ENCODE measurements at regions not wholly inside any gene's neighbourhood (a gene's known extent, or its start where the extent isn't known, plus 50 kb on each side); places are given as distances from the start of the nearest gene placed in this dataset.
"Not testable (repeated sequence)": the region's sequence is repeated elsewhere in the genome, so short reads cannot be mapped to it uniquely, and the experiment has no call there.

DNA sequence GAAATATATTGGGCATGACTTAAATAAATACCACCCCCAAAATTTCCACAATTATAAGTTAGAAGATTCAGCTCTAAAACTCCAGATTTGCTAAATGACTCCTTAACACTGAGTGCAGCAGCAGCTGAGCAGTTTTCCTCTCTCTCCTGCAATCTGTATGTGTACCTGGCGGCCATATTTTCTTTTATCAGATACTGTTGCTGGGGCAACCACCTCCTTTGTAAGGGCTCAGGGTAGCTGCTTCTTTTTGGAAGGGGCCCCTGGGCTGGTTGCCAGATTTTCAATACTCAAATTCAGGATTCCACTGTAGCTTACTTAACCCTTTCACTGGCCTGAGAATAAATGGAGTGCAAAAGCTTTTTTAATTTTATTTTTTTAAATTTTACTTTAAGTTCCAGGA lies 197.0 kb downstream of the TAF11L14 start:
- no peak for DNase-seq

DNA sequence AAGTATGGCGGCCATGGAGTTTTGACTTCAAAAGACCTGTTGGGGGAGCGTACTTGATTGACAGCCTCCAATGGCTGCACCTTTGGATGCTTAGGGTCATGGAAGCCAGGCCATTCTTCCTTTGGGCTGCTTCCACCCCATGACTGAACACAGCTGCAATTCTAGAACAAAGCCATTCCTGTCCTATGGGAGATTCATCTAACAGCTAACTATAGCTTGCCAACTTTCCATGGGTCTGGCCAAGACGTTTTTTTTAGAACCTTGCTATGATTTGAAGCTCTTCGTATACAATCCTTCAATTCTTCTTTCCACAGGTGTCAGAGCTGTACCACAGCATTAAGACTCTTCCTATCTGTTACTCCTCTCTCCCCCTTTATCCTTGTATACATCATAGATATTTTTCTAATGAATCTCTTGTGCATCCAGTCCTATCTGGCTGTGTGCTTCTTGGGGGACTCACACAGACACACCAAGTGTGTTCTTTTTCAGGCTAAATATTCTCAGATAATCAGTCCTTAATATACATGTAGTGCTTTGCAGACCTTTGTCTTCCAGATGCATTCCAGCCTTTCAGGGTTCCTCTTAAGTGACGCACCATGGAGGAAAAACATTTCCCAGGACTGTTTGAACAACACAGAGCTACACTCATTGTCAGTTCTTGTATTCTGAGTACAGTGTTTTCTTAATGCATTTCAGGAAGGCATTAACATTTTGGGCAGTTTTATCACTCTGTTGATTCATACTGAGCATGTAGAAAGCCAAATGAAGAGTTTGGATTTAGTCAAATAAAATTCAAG lies 198.9 kb downstream of the TAF11L14 start:
- DNase-seq, result no peak

DNA sequence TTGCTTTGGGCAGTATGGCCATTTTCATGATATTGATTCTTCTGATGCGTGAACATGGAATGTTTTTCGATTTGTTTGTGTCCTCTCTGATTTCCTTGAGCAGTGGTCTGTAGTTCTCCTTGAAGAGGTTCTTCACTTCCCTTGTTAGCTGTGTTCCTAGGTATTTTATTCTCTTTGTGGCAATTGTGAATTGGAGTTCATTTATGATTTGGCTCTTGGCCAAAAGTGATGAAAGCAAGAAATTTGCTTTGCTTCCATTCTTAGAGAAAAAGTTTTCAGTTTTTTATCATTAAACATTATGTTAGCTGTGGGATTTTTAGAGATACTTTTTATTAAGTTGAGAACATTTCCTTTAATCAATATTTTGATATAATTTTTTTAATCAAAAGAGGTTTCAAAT lies 203.5 kb downstream of the TAF11L14 start:
- DNase-seq, result no peak

DNA sequence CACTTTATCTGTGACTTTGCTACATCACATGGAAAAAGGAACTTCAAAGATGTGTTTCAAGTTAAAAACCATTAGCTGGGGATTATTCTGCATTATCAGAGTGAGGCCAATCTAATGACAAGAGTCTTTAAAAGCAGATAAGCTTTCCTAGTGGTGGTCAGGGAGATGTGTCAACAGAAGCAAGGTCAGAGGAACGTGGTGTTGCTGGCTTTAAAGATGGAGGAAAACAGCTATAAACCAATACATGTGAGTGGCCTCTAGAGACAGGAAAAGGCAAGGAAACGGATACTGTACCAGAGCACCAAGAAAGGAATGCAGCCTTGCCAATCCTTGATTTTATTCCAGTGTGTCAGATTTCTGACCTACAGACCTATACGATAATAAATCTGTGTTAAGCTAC lies 204.2 kb downstream of the TAF11L14 start:
- no peak for DNase-seq

DNA sequence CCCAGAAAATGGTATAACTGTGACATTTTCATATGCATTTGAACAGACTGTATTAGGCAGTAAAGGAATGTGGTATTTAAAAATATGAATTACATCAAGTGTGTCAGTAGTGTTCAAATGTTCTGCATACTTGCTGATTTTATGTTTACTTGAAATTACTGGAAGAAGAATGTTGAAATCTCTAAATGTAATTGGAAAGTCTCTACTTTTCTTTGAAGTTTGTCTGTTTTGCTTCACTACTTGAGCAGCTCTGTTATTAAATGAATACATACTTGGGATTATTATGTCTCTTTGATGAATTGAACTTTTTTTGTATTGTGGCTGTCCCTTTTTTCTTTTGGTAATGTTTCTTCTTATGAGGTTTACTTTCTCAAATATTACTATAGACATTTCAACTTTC lies 205.6 kb downstream of the TAF11L14 start:
- no peak for DNase-seq

DNA sequence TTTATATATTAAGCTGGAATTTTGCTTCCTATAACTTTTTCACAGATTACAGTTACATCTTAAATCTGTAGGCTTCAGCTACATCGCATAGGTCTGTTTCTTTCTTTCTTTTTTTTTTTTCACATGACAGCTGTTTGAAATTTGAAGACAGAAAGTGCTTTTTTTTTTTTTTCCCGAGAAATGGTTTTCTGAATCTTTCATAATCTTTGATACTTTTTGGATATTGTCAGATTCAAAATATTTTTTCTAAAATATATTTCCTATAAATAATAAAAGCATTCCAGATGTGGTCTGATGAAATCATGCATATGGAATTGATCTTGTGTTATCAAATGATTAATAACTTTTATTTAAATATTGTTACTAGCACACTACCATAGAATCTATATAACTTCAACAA lies 212.2 kb downstream of the TAF11L14 start:
- DNase-seq, result no peak

DNA sequence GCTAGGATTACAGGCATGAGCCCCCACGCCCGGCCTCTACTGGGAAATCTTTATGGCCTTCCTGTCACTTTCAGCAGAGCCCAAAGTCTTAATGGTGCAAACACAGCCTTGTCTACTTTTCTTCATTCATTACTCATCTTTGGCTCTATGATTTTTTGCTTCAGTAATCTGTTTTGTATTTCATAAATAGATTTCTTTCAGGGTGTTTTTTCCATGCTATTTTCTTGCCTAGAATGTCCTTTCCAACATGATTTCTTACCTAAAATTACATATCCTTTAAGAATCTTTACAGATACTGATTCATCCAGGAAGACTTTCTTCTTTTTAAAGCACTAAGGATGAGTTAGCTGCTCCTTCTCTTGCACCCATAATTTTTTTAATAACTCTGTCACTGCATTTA lies 213.0 kb downstream of the TAF11L14 start:
- DNase-seq, result no peak

DNA sequence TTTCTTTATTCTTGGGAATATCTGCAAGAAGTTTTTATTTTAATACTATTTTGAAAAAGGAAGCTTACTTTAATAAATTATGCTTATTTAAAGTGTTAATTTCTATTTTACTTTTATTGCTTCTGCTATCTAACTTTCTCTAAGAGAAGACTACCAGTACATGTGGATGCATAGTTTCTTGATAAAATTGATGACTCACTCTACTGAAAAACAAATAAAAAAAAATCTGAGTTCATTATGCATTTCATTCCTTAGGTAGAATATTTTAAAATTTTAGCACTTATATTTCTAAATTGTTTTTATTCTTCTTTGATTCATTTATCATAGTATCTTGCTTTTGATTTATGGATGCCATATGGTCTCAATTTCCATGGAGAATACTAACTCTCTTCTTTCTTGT lies 217.9 kb downstream of the TAF11L14 start:
- no peak for DNase-seq

DNA sequence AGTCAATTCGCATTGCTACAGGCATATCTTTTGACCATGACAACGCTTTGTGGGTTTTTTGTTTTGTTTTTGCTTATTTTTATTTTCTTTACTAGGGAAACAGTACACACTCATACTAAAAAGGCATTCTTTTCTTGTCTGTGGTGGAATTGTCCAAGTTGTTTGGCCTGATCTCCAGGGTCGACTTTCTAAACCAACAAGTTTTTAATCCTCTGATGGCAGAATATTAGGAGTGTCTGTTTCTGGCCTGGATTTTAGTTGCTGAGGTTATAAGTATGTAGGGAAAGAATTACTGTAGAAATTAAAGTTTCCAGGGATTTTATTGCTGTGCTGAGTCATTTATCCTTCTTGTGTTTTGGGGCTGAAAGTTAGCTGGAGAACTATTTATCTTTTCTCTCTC lies 218.5 kb downstream of the TAF11L14 start:
- DNase-seq, result no peak

DNA sequence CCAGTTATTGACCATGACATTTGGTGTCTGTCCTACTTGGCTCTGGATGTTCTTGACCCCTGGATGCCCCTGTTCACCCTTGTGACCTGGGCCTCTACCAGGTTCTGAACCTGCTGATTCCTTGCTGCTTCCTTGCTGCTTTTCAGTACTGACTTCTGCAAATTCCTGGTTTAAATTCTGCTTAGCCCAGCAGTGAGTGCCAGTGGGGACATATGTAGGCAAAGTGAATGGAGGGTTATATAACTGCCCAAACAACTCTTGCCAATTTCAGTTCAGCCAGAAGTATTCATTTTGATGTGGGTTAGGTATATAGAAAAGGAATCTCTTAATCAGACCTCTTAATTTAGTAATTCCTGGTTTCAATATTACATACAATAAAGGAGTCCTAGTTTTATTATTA lies 220.6 kb downstream of the TAF11L14 start:
- no peak for DNase-seq

DNA sequence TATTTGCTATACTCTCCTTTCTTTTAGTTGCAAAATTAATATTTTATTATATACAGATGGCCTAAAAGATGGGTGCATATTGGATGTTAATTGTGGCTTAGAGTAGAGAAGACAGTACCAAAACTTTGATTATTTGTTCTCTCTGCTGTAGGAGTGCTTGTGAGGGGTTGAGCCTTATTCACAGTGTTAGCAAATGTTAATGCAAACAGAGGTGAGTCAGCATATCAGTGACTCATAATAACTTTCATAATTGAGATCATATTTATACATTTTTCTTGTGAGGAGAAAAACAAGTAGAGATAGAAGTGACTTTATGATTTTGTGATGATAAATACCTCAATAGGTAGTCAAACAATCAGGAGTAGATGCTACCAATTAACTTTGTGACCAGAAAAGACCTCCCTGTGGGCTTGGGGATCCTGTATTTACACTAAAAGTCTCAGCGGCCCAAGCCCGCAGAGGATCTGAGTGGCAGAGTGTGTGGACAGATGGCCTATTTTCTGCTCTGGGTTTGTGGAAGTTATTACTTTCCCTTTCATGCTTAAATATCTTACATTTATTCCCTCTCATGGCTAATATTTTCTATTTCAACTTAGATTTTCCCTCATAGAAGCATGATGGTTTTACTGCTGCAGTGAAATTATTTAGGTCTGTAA lies 226.5 kb downstream of the TAF11L14 start:
- no peak for DNase-seq

DNA sequence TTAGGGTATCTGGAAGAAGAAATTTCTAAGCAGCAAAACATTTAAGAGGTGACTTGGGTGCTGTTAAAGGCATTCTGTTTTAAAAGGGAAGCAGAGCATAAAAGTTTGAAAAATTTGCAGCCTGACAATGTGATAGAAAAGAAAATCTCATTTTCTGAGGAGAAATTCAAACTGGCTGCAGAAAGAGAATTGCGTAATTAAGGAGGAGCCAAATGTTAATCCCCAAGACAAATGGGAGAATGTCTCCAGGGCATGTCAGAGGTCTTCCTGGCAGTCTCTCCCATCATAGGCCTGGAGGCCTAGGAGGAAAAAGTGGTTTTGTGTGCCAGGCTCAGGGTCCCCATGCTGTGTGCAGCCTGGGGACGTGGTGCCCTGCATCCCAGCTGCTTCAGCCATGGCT lies 230.6 kb downstream of the TAF11L14 start:
- not testable (repeated sequence) for DNase-seq

DNA sequence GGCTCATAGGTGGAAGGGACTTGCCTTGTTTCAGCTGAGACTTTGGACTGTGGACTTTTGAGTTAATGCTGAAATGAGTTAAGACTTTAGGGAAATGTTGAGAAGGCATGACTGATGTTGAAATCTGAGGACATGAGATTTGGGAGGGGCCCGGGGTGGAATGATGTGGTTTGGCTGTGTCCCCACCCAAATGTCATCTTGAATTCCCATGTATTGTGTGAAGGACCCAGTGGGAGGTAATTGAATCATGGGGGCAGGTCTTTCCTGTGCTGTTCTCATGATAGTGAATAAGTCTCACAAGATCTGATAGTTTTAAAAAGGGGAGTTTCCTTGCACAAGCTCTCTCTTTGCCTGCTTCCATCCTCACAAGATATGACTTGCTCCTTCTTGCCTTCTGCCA lies 231.7 kb downstream of the TAF11L14 start:
- not testable (repeated sequence) for DNase-seq

DNA sequence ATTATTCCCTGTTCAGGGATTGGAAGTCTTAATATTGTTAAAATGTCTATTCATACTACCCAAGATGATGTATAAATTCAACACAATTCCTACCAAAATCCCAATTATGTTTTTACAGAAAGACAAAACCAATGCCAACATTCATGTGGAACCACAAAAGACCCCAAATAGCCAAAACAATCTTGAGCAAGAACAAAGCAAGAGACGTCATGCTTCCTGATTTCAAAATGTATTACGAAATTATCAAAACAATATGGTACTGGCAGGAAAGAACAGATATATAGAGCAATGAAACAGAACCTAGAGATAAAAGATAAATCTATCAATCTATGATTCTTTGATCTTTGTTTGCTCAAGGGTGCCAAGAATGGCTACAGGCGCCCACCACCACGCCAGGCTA lies 237.9 kb downstream of the TAF11L14 start:
- DNase-seq, result no peak

DNA sequence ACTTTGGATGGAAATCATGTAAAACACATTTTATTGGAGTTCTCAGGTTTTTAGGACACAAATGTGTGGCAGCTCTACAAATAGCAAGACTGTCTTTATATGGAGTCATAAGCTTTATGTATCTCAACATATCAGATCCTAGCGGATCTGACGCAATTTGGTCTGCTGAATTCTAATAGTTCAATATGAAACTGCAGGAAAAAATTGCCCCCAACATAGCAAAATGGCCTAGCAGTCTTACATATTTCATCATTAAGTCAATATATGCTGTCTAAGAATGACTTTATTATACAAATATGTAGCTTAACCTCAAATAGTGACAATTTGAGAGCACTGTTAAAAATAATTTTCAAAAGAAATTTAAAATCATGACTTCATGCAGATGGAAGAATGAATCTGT lies 244.3 kb downstream of the TAF11L14 start:
- DNase-seq, result no peak

DNA sequence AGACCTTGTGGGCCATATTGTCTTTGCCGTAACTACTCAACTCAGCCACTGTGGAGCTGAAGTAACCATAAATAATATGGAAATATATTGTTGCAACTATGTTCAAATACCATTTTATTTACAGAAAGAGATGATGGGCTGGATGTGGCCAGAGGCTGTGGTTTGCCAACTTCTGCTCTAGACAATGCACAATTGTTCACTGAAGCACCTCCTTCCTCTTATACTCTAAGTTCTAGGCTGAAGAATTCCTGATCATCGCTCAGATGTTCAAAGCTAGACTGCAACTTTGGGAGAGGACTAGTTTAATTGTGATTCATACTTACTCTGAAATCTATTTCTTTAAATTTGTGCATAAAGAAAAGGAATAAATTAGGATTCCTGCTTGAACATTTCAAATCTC lies 245.0 kb downstream of the TAF11L14 start:
- DNase-seq, result no peak

DNA sequence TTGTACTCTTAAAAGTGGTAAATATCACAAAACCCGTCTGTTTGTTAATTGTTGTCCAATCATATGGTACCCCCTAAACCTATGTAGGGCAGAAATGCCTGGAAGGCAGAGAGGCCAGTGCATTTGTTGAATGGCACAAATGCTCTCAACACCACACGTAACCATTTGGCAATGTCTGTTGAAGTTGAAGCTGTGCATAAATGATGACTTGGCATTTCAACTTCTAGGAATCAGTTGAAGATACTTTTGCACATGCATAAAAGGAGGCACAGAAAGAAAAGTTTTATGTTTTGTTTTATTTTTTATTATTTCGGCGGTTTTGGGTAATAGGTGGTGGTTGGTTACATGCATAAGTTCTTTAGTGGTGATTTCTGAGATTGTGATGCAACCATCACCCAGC lies 246.6 kb downstream of the TAF11L14 start:
- no peak for DNase-seq

DNA sequence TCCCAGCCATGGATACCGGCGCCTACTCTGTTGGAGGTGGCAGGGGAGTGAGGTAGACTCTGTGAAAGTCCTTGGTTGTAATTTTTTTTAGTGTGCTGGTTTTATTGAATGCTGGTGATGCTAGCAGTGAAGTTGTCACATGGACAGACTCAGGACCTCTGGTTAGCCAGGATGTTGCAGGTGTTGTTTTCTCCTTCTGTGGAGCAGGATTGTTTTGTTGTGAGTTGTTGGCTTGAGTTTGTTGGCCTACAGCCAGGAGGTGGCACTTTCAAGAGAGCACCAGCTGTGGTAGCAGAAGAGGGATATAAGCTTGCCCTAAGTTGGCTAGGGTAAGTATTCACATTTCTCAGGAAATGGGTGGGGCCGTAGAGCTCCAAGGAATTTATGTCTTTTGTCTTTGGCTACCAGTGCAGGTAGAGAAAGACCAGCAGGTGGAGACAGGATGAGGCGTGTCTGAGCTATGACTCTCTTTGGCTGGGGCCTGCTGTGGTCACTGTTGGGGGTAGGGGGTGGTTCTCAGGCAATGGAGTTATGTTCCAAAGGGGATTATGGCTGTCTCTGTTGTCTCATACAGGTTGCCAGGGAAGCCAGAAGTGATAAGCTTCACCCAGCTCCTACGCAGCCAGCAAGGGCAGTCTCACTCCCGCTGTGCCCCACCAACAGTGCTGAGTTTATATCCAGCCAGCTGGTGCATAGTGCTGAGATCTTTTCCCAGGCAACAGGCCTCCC lies 248.7 kb downstream of the TAF11L14 start:
- no peak for DNase-seq

DNA sequence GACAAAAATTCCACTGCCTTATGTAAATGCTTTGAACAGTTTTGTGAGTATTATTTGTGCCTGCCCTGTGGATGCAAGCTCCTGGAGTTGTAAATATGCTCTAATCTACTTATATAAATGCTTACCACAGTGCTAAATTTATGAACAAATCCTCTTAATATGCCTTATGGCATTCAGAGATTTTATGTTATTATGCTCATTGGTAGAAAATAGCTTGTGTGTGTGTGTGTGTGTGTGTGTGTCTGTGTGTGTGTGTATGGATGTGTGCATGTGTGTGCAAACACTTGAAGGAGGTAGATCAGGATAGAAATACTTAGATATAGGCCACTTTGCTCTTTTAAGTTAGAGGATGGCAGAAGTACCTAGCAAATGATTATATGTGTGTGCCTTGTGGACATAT lies 253.9 kb downstream of the TAF11L14 start:
- no peak for DNase-seq

DNA sequence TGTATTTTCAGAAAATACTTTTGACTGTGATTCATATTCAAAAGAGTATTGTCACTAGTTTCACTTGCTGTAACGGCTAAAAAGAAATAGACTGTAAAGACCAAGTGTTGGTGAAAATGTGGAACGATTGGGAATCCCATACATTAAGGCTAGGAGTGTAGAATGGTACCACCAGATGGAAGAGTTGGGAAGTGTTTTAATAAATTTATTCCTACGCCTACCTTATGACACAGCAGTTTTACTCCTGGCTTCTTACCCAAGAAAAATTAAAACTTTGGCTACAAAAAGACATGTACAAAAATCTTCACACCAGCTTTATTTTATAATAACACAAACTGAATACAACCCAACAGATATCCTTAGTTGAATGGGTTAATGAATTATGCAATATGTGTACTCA lies 256.2 kb downstream of the TAF11L14 start:
- no peak for DNase-seq

DNA sequence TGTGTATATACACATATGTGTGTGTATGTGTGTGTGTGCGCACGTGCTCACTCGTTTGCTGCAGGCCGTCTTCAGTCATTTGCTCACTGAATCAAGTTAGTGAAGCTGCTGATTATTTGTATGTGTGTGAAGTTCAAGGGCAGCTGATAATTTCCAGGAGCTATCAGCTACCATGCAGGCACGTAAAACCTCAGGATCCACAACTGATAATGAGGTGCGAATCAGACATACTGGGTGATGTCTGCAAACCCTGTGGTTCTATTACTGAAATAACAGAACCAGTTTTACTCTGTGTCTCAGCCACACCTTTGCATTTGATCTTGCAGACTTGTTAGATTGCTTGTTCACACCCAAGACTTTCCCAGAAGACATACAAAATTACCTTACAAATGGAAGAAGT lies 257.6 kb downstream of the TAF11L14 start:
- DNase-seq, result no peak

DNA sequence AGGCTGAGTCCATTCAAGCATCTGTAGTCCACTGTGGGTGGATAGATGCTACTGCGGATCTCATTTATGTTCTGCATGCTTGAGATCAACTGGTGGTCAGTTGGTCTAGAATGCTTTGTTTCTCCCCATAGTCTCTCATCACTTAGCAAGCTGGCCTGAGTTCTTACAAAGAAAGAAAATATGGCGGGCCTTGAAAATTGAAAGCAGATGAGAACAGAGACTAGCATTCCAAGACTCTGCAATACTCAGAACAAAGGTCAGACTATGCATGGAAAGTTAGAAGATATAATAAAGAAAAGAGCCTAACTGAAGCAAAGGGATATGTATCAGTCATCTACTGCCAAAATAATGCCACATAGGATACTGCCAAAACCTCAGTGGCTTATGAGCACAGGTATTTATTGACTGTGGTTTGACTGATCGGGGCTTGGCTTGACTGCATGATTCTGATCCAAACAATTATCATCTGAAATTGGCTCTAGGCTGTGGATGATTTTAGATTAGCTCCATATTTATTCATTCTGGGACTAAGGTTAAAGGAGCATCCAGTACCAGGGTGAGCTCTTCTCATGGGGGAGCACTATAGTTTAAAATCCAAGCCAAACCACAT lies 258.9 kb downstream of the TAF11L14 start:
- no peak for DNase-seq

DNA sequence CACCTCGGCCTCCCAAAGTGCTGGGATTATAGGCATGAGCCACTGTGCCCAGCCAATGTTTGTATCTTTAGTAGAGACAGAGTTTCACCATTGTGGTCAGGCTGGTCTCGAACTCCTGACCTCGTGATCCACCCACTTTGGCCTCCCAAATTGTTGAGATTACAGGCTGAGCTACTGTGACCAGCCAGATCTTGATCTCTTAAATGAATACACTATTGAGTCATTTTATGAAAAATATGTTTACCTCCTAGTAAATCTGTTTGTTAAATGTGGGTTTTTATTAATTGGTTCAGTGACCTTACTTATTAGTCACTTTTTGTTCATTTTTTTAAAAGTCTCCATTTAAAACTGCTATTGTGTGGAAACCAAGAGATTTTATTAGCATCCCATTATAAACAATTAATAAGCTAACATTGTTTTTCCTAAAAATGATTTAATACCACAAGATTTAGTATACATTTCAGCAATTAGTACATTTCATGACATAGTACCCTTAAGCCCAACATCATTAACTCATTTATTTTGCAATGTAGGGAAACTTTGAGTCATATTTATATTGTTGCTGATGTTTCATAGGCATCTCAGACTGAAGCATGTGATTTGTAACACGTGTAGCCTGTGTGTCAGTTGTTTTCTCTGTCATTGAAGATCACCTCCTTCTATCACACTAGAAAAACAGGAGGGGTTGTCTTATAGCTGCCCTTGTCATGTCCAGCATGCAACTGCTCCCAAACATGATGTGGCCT lies 261.2 kb downstream of the TAF11L14 start:
- DNase-seq, result no peak
